Bronchial epithelial cell (primary cell): ENCODE measurements at regions not wholly inside any gene's neighbourhood (a gene's known extent, or its start where the extent isn't known, plus 50 kb on each side); places are given as distances from the start of the nearest gene placed in this dataset.
"Not testable (repeated sequence)": the region's sequence is repeated elsewhere in the genome, so short reads cannot be mapped to it uniquely, and the experiment has no call there.

Experiments
- DNase-seq: peaks from one replicate; pipeline ENCODE4 v3.0.0-alpha.2; 2010; ENCODE audit warnings: low read depth
- FAIRE-seq: peaks from 2 replicates; lab custom pipeline; 2011; peaks lifted over from hg19 to GRCh38; lab: Jason Lieb, UNC
- H3K27me3 ChIP-seq: 2 replicates; pipeline ENCODE4 v1.5.1; 2011; ENCODE audit warnings: low read length; ENCODE audit not compliant: control insufficient read depth, insufficient read depth
- H3K36me3 ChIP-seq: 2 replicates; pipeline ENCODE4 v1.5.1; 2011; ENCODE audit warnings: low read length; ENCODE audit not compliant: control insufficient read depth, insufficient read depth
- H3K4me3 ChIP-seq: 2 replicates; pipeline ENCODE4 v1.5.1; 2011; ENCODE audit warnings: mild to moderate bottlenecking, low read depth, low read length, control low read depth
- TF ChIP-seq, protein P1 (sequence below): IDR thresholded peaks from 2 replicates; pipeline ENCODE4 v1.5.1; 2011; ENCODE audit warnings: mild to moderate bottlenecking, moderate library complexity, low read length, control low read depth, inconsistent platforms; ENCODE audit not compliant: insufficient read depth, severe bottlenecking

DNA sequence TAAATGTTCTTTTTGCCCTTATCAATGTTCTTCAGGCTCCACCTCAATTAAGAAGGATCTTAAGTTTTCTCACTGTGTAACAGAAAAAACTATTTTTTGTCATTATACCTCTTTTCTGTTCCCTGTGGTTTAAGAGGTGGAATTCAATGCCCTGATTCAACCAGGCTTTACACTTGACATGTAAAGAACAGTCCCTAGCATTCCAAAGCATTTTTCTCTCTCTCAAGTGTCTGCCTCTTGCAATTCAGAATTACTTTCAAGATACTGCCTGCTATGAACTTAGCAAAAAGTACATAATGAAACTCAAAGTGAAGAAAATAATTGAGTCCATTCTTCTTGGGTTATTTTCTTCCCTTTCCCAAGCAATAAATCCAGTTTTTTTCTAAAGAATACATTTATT, 160.6 kb upstream of the NOL4 start:
- H3K4me3 ChIP-seq, result no peak overlapping the region
- no peaks in the 10 kb centered on the region for H3K27me3 ChIP-seq
- TF ChIP-seq, protein P1, sequence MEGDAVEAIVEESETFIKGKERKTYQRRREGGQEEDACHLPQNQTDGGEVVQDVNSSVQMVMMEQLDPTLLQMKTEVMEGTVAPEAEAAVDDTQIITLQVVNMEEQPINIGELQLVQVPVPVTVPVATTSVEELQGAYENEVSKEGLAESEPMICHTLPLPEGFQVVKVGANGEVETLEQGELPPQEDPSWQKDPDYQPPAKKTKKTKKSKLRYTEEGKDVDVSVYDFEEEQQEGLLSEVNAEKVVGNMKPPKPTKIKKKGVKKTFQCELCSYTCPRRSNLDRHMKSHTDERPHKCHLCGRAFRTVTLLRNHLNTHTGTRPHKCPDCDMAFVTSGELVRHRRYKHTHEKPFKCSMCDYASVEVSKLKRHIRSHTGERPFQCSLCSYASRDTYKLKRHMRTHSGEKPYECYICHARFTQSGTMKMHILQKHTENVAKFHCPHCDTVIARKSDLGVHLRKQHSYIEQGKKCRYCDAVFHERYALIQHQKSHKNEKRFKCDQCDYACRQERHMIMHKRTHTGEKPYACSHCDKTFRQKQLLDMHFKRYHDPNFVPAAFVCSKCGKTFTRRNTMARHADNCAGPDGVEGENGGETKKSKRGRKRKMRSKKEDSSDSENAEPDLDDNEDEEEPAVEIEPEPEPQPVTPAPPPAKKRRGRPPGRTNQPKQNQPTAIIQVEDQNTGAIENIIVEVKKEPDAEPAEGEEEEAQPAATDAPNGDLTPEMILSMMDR, result no peak
- H3K36me3 ChIP-seq, result no peaks in the 10 kb centered on the region
- FAIRE-seq, result no peak
- DNase-seq, result no peak

- Histone ChIP-seq H3K27me3 (no peaks in the 10 kb centered on the region), H3K36me3 (no peaks in the 10 kb centered on the region), H3K4me3 (no peak overlapping the region)
- DNase-seq (no peak), FAIRE-seq (no peak)
- TF ChIP-seq, protein P1, result no peak
These were observed 162.1 kb upstream of the NOL4 start for GRCh38 chr18:34386803-34387202.

- TF ChIP-seq, protein P1, result no peak
- Histone ChIP-seq H3K36me3 (no peaks in the 10 kb centered on the region), H3K27me3 (no peaks in the 10 kb centered on the region), H3K4me3 (no peak overlapping the region)
- FAIRE-seq (no peak), DNase-seq (no peak)
These were observed 172.7 kb upstream of the NOL4 start for GRCh38 chr18:34397286-34397896.

DNA sequence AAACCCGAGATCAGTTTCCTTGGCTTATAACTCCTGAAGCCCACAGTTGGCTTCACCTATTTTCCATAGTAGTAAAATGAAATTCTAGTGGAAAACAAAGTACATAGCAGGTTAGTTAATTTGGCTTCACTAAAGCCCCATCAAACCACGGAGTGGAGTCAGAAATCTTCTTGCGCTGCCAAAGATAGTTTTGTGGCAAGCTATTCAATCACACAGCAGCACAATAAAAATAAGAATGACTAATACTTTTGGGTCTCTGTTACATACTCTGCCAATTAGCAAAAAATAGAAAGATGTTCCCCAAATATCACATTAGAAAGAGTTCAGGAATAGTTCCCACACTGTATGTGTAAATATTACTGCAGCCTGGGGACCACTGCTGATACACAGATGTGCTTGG, 175.2 kb upstream of the NOL4 start:
- FAIRE-seq (no peak), DNase-seq (no peak)
- Histone ChIP-seq H3K36me3 (no peaks in the 10 kb centered on the region), H3K27me3 (no peaks in the 10 kb centered on the region), H3K4me3 (no peak overlapping the region)
- TF ChIP-seq, protein P1, result no peak

DNA sequence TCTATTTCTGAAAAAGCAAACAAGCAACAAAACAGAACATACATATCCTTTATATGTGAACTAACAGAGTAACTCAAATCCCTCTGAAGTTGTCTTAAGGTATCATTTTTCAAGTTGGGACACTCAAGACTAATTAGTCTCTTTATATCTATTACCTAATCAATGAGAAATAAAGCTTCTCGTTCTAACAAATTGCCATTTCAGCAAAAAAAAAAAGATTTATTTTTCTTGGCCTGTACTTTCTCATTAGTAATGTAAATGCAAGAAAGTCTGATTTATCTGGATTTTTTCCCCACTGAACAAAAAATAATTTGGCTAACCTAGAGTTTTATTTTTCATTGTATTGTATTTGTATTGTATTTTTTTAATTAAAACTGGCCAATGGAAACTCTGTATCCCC, 176.1 kb upstream of the NOL4 start:
- FAIRE-seq (no peak), DNase-seq (no peak)
- TF ChIP-seq, protein P1, result no peak
- Histone ChIP-seq H3K27me3 (no peaks in the 10 kb centered on the region), H3K4me3 (no peak overlapping the region), H3K36me3 (no peaks in the 10 kb centered on the region)

DNA sequence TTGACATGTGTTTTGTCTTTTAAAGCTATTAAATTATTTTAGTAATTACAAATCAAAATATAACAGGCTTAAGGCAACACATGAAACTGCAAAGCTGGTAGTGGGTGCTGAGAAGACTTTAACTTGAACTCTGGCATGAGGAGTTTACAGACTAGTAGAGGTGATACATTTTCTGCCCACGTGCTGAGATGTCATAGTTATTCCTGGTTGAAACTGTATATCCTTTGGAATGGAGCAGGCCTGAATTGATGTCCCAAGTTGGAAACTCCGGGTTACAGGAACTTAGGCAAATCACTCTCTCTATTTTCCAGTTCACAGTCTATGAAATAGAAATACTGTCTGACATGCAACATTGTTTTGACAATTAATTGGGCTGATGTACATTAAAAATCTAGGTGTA, 177.1 kb upstream of the NOL4 start:
- TF ChIP-seq, protein P1, result no peak
- FAIRE-seq, result no peak
- Histone ChIP-seq H3K27me3 (no peaks in the 10 kb centered on the region), H3K36me3 (no peaks in the 10 kb centered on the region), H3K4me3 (no peak overlapping the region)
- no peak for DNase-seq

DNA sequence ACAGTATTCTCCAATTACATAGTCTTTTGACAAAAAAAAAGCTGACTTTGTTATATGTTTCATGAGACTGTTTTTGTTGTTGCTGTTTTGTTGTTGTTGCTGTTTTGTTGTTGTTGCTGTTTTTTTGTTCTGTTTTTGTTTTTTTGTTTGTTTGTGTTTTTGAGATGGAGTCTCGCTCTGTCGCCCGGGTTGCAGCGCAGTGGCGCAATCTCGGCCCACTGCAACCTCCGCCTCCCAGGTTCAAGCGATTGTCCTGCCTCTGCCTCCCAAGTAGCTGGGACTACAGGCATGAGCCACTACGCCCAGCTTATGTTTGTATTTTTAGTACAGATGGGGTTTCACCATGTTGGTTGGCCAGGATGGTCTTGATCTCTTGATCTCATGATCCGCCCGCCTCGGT, 182.8 kb upstream of the NOL4 start:
- not testable (repeated sequence) for FAIRE-seq, DNase-seq, H3K27me3 ChIP-seq, H3K4me3 ChIP-seq, H3K36me3 ChIP-seq
